Tibial nerve (tissue), 4 donors: ENCODE measurements at regions not wholly inside any gene's neighbourhood (a gene's known extent, or its start where the extent isn't known, plus 50 kb on each side); places are given as distances from the start of the nearest gene placed in this dataset.

Source experiments
- DNase-seq, 2 donors: peaks; one replicate each; pipeline ENCODE4 v3.0.0-alpha.2; 2019; ENCODE audit warnings: low spot score in 2 of 2
- H3K27ac ChIP-seq, 4 donors: fragments of 200-600 bp; sonication (generic) in 3 of 4; one replicate each; pipeline ENCODE4 v1.5.1; 2017 to 2019; ENCODE audit warnings: mild to moderate bottlenecking in 1 of 4
- H3K27me3 ChIP-seq, 2 donors: fragments of 200-600 bp; sonication (generic) in 1 of 2; one replicate each; pipeline versions ENCODE4 v1.5.1 to v1.6.0; 2017 to 2019
- H3K36me3 ChIP-seq, 3 donors: fragments of 200-600 bp; sonication (generic); one replicate each; pipeline ENCODE4 v1.5.1; 2018 to 2019
- H3K4me1 ChIP-seq, 4 donors: fragments of 200-600 bp; sonication (generic) in 3 of 4; one replicate each; pipeline ENCODE4 v1.5.1; 2017 to 2019
- H3K4me3 ChIP-seq, 4 donors: fragments of 200-600 bp; sonication (generic) in 3 of 4; one replicate each; pipeline ENCODE4 v1.5.1; 2017 to 2019; ENCODE audit warnings: mild to moderate bottlenecking in 1 of 4, moderate library complexity in 1 of 4
- H3K9me3 ChIP-seq, 4 donors: fragments of 200-600 bp; sonication (generic) in 3 of 4; one replicate each; pipeline ENCODE4 v1.5.1; 2017 to 2019
- CTCF ChIP-seq, 5 experiments: fragments of 200-600 bp in 3 of 5; fragments of 450-650 bp in 2 of 5; sonication (generic) in 3 of 5; IDR thresholded peaks; one replicate each; pipeline ENCODE4 v1.5.1; 2016 to 2019; ENCODE audit warnings: antibody characterized with exemption in 5 of 5, mild to moderate bottlenecking in 3 of 5, moderate library complexity in 2 of 5
- EP300 ChIP-seq, 2 donors: sonication (generic); formaldehyde crosslinking; IDR thresholded peaks; one replicate each; pipeline ENCODE4 v1.6.1; 2017; ENCODE audit warnings: antibody characterized with exemption in 2 of 2, mild to moderate bottlenecking in 1 of 2
- POLR2A ChIP-seq, 2 donors: fragments of 450-650 bp; IDR thresholded peaks; one replicate each; pipeline ENCODE4 v1.6.1; 2017; ENCODE audit warnings: antibody characterized with exemption in 2 of 2, mild to moderate bottlenecking in 2 of 2, moderate library complexity in 2 of 2
- WGBS, 2 donors: methylation state at CpG; one replicate each; pipeline ENCODE4 v1.1.5; 2018; 5-methylcytosine and 5-hydroxymethylcytosine counted together

- H3K27ac ChIP-seq, result no peak overlapping the region
- no peaks in the 10 kb centered on the region for H3K27me3 ChIP-seq
- H3K4me3 ChIP-seq, result no peak overlapping the region
- no peaks in the 10 kb centered on the region for H3K9me3 ChIP-seq
- no peaks in the 10 kb centered on the region for H3K36me3 ChIP-seq
- peak in 1 of 2 donors; percentile 23 for TF ChIP-seq EP300 (IDR thresholded peaks at IDR 0.05)
- no peak for TF ChIP-seq CTCF (IDR thresholded peaks at IDR 0.05)
- no peak for TF ChIP-seq POLR2A (IDR thresholded peaks at IDR 0.05)
- peaks cover 0 to 14% (median 0%) of the 10 kb centered on the region in 4 donors for H3K4me1 ChIP-seq
- DNase-seq, result peak in 1 of 2 donors; percentile 52
- 19 to 24% methylated on average over 3 of the region's 3 CpGs for WGBS, 2 donors
Observed at GRCh38 chr6:8642131-8642530, 206.8 kb upstream of the SLC35B3 start.

- peaks cover 0 to 14% (median 0%) of the 10 kb centered on the region in 4 donors for H3K4me1 ChIP-seq
- no peaks in the 10 kb centered on the region for H3K27me3 ChIP-seq
- WGBS, 2 donors, result 79% methylated on average over 3 of the region's 3 CpGs
- no peaks in the 10 kb centered on the region for H3K36me3 ChIP-seq
- TF ChIP-seq EP300 (IDR thresholded peaks at IDR 0.05) (no peak), CTCF (IDR thresholded peaks at IDR 0.05) (no peak), POLR2A (IDR thresholded peaks at IDR 0.05) (no peak)
- no peak overlapping the region for H3K27ac ChIP-seq
- H3K9me3 ChIP-seq, result no peaks in the 10 kb centered on the region
- DNase-seq, result no peak
- no peak overlapping the region for H3K4me3 ChIP-seq
Observed at GRCh38 chr6:8639928-8640649, 204.7 kb upstream of the SLC35B3 start.

- TF ChIP-seq CTCF (IDR thresholded peaks at IDR 0.05), result no peak
- no peak for TF ChIP-seq EP300 (IDR thresholded peaks at IDR 0.05)
- TF ChIP-seq POLR2A (IDR thresholded peaks at IDR 0.05), result no peak
- no peak overlapping the region for H3K4me3 ChIP-seq
- H3K9me3 ChIP-seq, result no peaks in the 10 kb centered on the region
- H3K4me1 ChIP-seq, result peaks cover 0 to 14% (median 0%) of the 10 kb centered on the region in 4 donors
- no peaks in the 10 kb centered on the region for H3K36me3 ChIP-seq
- H3K27me3 ChIP-seq, result no peaks in the 10 kb centered on the region
- no peak for DNase-seq
- H3K27ac ChIP-seq, result no peak overlapping the region
- 77 to 86% methylated on average over 4 of the region's 4 CpGs for WGBS, 2 donors
Observed at GRCh38 chr6:8637896-8638597, 202.7 kb upstream of the SLC35B3 start.

GRCh38 chr6:8633762-8634161 lies 198.4 kb upstream of the SLC35B3 start:
- H3K4me1 ChIP-seq, result no peaks in the 10 kb centered on the region
- peaks cover 0 to 6% (median 0%) of the 10 kb centered on the region in 4 donors for H3K9me3 ChIP-seq
- DNase-seq, result no peak
- TF ChIP-seq EP300 (IDR thresholded peaks at IDR 0.05), result no peak
- TF ChIP-seq CTCF (IDR thresholded peaks at IDR 0.05), result no peak
- TF ChIP-seq POLR2A (IDR thresholded peaks at IDR 0.05), result no peak
- no peak overlapping the region for H3K4me3 ChIP-seq
- no peak overlapping the region for H3K27ac ChIP-seq
- no peaks in the 10 kb centered on the region for H3K27me3 ChIP-seq
- 54 to 58% methylated on average over 3 of the region's 3 CpGs for WGBS, 2 donors
- H3K36me3 ChIP-seq, result no peaks in the 10 kb centered on the region

- H3K4me1 ChIP-seq, result no peaks in the 10 kb centered on the region
- TF ChIP-seq EP300 (IDR thresholded peaks at IDR 0.05) (no peak), POLR2A (IDR thresholded peaks at IDR 0.05) (no peak), CTCF (IDR thresholded peaks at IDR 0.05) (no peak)
- WGBS, 2 donors, result 67 to 79% methylated on average over 1 of the region's 1 CpG
- no peak for DNase-seq
- H3K4me3 ChIP-seq, result no peak overlapping the region
- no peaks in the 10 kb centered on the region for H3K27me3 ChIP-seq
- peaks cover 0 to 6% (median 0%) of the 10 kb centered on the region in 4 donors for H3K9me3 ChIP-seq
- no peaks in the 10 kb centered on the region for H3K36me3 ChIP-seq
- no peak overlapping the region for H3K27ac ChIP-seq
Observed at GRCh38 chr6:8628736-8629135, 193.4 kb upstream of the SLC35B3 start.
